ENCODE measurements at regions not wholly inside any gene's neighbourhood (a gene's known extent, or its start where the extent isn't known, plus 50 kb on each side); places are given as distances from the start of the nearest gene placed in this dataset.

DNA sequence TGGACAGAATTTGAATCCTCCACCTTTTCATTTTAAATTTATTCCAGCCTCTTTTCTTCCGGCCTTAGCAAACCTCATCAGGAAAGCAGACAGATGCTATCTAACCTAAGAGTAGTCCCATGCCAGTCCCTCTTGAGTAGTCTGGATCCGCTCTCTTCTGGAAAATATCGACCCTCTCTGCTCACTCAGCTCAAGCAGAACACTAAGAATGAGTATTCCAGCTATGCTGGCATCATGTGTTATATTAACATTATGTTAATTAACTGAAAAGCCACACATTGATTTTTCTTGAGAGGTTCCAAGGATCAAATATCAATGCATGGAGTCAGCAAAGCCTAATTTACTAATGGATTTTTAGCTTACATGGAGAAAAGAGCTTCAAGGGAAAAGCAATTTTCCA is 161.4 kb downstream of the ID4 start:
- TF ChIP-seq GATA3 (IDR thresholded peaks at IDR 0.05; ENCODE audit: low read depth, low read length): no peak
- no peak for TF ChIP-seq GATA2 (IDR thresholded peaks at IDR 0.05; ENCODE audit: low read depth, low read length)
